ENCODE measurements at regions not wholly inside any gene's neighbourhood (a gene's known extent, or its start where the extent isn't known, plus 50 kb on each side); places are given as distances from the start of the nearest gene placed in this dataset.

- Histone ChIP-seq H3K36me3 (ENCODE audit: insufficient read depth, low read length) (no peaks in the 10 kb centered on the region), H3K9ac (ENCODE audit: low read depth, low read length) (peak overlapping the region; percentile 27), H3K4me3 (ENCODE audit: low read length) (no peak overlapping the region), H3K4me1 (ENCODE audit: control insufficient read depth, insufficient read depth, low read length) (no peaks in the 10 kb centered on the region), H3K27me3 (ENCODE audit: control insufficient read depth, insufficient read depth, low read length) (no peaks in the 10 kb centered on the region), H3K4me2 (ENCODE audit: low read length) (no peak overlapping the region), H3K9me3 (replicated peaks; ENCODE audit: low read length) (no peaks in the 10 kb centered on the region)
Measured at GRCh38 chr11:97974798-97975498, 1045.8 kb upstream of the CNTN5 start.

GRCh38 chr11:97977726-97978125, 1043.0 kb upstream of the CNTN5 start:
- Histone ChIP-seq H3K9ac (ENCODE audit: low read depth, low read length) (no peak overlapping the region), H3K36me3 (ENCODE audit: insufficient read depth, low read length) (no peaks in the 10 kb centered on the region), H3K4me2 (ENCODE audit: low read length) (no peak overlapping the region), H3K27me3 (ENCODE audit: control insufficient read depth, insufficient read depth, low read length) (no peaks in the 10 kb centered on the region), H3K9me3 (replicated peaks; ENCODE audit: low read length) (no peaks in the 10 kb centered on the region), H3K4me3 (ENCODE audit: low read length) (no peak overlapping the region), H3K4me1 (ENCODE audit: control insufficient read depth, insufficient read depth, low read length) (no peaks in the 10 kb centered on the region)

- H3K9me3 ChIP-seq (replicated peaks; ENCODE audit: low read length) = no peaks in the 10 kb centered on the region
- no peaks in the 10 kb centered on the region for H3K36me3 ChIP-seq (ENCODE audit: insufficient read depth, low read length)
- H3K27me3 ChIP-seq (ENCODE audit: control insufficient read depth, insufficient read depth, low read length) = no peaks in the 10 kb centered on the region
- H3K4me2 ChIP-seq (ENCODE audit: low read length) = no peak overlapping the region
- H3K9ac ChIP-seq (ENCODE audit: low read depth, low read length) = no peak overlapping the region
- H3K4me3 ChIP-seq (ENCODE audit: low read length) = no peak overlapping the region
- H3K4me1 ChIP-seq (ENCODE audit: control insufficient read depth, insufficient read depth, low read length) = no peaks in the 10 kb centered on the region
Measured at GRCh38 chr11:97979741-97980140, 1041.0 kb upstream of the CNTN5 start.

- Histone ChIP-seq H3K4me3 (ENCODE audit: low read length) (no peak overlapping the region), H3K36me3 (ENCODE audit: insufficient read depth, low read length) (no peaks in the 10 kb centered on the region)
Measured at GRCh38 chr11:97982512-97982911, 1038.2 kb upstream of the CNTN5 start.

GRCh38 chr11:97989121-97989520, 1031.6 kb upstream of the CNTN5 start:
- H3K9me3 ChIP-seq (replicated peaks; ENCODE audit: low read length) = no peaks in the 10 kb centered on the region
- no peaks in the 10 kb centered on the region for H3K4me1 ChIP-seq (ENCODE audit: control insufficient read depth, insufficient read depth, low read length)
- no peak overlapping the region for H3K9ac ChIP-seq (ENCODE audit: low read depth, low read length)
- no peaks in the 10 kb centered on the region for H3K36me3 ChIP-seq (ENCODE audit: insufficient read depth, low read length)
- no peak overlapping the region for H3K4me2 ChIP-seq (ENCODE audit: low read length)
- H3K27me3 ChIP-seq (ENCODE audit: control insufficient read depth, insufficient read depth, low read length) = no peaks in the 10 kb centered on the region
- H3K4me3 ChIP-seq (ENCODE audit: low read length) = no peak overlapping the region

More at GRCh38 chr11:97982512-97982911, 1038.2 kb upstream of the CNTN5 start:
- Histone ChIP-seq H3K9ac (ENCODE audit: low read depth, low read length) (no peak overlapping the region), H3K4me1 (ENCODE audit: control insufficient read depth, insufficient read depth, low read length) (no peaks in the 10 kb centered on the region), H3K4me2 (ENCODE audit: low read length) (no peak overlapping the region), H3K27me3 (ENCODE audit: control insufficient read depth, insufficient read depth, low read length) (no peaks in the 10 kb centered on the region), H3K9me3 (replicated peaks; ENCODE audit: low read length) (no peaks in the 10 kb centered on the region)

- Histone ChIP-seq H3K9ac (ENCODE audit: low read depth, low read length) (no peak overlapping the region), H3K36me3 (ENCODE audit: insufficient read depth, low read length) (no peaks in the 10 kb centered on the region), H3K4me3 (ENCODE audit: low read length) (no peak overlapping the region), H3K4me1 (ENCODE audit: control insufficient read depth, insufficient read depth, low read length) (no peaks in the 10 kb centered on the region), H3K9me3 (replicated peaks; ENCODE audit: low read length) (no peaks in the 10 kb centered on the region), H3K27me3 (ENCODE audit: control insufficient read depth, insufficient read depth, low read length) (no peaks in the 10 kb centered on the region), H3K4me2 (ENCODE audit: low read length) (no peak overlapping the region)
Measured at GRCh38 chr11:97990162-97990920, 1030.4 kb upstream of the CNTN5 start.

- no peaks in the 10 kb centered on the region for H3K9me3 ChIP-seq (replicated peaks; ENCODE audit: low read length)
- H3K27me3 ChIP-seq (ENCODE audit: control insufficient read depth, insufficient read depth, low read length) = no peaks in the 10 kb centered on the region
- H3K9ac ChIP-seq (ENCODE audit: low read depth, low read length) = no peak overlapping the region
- no peak overlapping the region for H3K4me2 ChIP-seq (ENCODE audit: low read length)
- H3K4me1 ChIP-seq (ENCODE audit: control insufficient read depth, insufficient read depth, low read length) = no peaks in the 10 kb centered on the region
- H3K36me3 ChIP-seq (ENCODE audit: insufficient read depth, low read length) = no peaks in the 10 kb centered on the region
- H3K4me3 ChIP-seq (ENCODE audit: low read length) = no peak overlapping the region
Measured at GRCh38 chr11:97993562-97993961, 1027.2 kb upstream of the CNTN5 start.

DNA sequence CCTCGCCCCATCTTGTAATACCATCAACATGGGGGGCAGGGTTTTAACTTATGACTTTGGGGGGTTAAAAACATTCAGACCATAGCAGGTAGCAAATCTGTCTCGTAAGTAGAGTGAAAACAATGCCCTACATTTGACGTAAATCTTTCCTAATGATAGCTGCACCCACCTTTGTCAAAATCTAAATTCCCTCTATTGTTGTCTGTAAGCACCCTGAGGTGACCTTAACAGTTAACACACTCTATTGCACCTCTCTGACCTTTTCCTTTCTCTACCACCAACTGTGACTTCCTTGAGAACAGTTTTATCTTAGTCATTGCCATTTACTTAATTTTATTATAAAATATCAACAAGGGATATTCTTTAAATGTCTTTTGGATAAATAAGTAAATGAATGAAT, 1024.9 kb upstream of the CNTN5 start:
- no peaks in the 10 kb centered on the region for H3K36me3 ChIP-seq (ENCODE audit: insufficient read depth, low read length)
- no peak overlapping the region for H3K9ac ChIP-seq (ENCODE audit: low read depth, low read length)
- H3K4me3 ChIP-seq (ENCODE audit: low read length) = no peak overlapping the region
- H3K4me1 ChIP-seq (ENCODE audit: control insufficient read depth, insufficient read depth, low read length) = no peaks in the 10 kb centered on the region
- no peak overlapping the region for H3K4me2 ChIP-seq (ENCODE audit: low read length)
- no peaks in the 10 kb centered on the region for H3K9me3 ChIP-seq (replicated peaks; ENCODE audit: low read length)
- no peaks in the 10 kb centered on the region for H3K27me3 ChIP-seq (ENCODE audit: control insufficient read depth, insufficient read depth, low read length)

DNA sequence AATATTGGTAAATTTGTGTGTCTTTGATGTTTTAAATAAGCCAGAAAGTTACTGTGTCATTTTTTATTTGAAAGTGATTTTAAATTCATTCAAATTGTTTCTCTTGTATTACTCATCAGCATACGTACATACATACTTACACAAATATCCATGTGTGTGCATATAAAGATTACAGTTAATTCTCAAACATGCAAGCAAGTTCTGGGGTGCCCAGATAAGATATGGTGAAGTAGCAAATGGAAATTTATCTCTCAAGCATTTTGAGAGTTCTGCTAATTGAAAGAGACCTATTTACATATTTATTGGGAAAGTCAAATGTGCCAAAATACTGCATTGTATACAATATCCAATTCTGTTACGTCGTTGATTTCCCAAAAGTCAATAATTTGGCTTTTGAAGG, 1024.0 kb upstream of the CNTN5 start:
- Histone ChIP-seq H3K4me2 (ENCODE audit: low read length) (no peak overlapping the region), H3K4me3 (ENCODE audit: low read length) (no peak overlapping the region), H3K9me3 (replicated peaks; ENCODE audit: low read length) (no peaks in the 10 kb centered on the region), H3K9ac (ENCODE audit: low read depth, low read length) (no peak overlapping the region), H3K27me3 (ENCODE audit: control insufficient read depth, insufficient read depth, low read length) (no peaks in the 10 kb centered on the region), H3K36me3 (ENCODE audit: insufficient read depth, low read length) (no peaks in the 10 kb centered on the region), H3K4me1 (ENCODE audit: control insufficient read depth, insufficient read depth, low read length) (no peaks in the 10 kb centered on the region)

DNA sequence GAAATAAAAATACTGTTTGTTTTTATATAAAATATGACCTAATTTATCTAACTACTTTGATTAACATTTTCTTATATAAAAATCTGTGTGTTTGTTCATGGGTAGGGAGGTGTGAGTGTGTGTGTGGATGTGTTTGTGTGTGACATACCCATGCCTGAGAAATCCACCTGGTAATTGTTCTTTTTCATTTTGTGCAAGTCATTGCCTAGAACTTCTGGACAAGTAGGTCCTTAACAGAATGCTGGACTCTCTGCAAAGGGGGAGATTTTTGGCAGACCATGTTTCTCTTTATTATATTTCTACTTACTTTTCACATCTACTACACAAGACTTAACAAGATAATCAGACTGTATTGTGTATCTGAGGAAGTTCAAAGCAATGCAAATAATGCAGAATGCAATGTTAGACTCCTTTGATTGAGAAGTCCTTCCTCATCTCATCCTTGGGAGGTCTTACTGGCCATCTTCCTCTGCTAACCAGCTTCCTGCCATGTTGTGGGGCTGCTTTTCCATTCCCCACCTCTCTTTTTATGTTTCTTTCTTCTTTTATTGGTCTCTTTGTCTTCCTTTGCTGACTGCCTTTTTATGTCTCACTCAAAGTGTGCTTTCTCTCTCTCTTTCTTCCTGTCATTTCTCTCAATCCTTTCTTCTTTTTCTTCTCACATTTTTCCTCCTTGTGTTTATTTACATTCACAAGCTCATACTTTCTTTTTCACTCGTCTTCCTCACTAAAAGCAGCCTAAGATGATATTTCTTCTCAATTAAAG, 1017.0 kb upstream of the CNTN5 start:
- Histone ChIP-seq H3K36me3 (ENCODE audit: insufficient read depth, low read length) (no peaks in the 10 kb centered on the region), H3K4me2 (ENCODE audit: low read length) (no peak overlapping the region), H3K4me1 (ENCODE audit: control insufficient read depth, insufficient read depth, low read length) (no peaks in the 10 kb centered on the region), H3K9ac (ENCODE audit: low read depth, low read length) (no peak overlapping the region), H3K9me3 (replicated peaks; ENCODE audit: low read length) (no peaks in the 10 kb centered on the region), H3K4me3 (ENCODE audit: low read length) (no peak overlapping the region), H3K27me3 (ENCODE audit: control insufficient read depth, insufficient read depth, low read length) (no peaks in the 10 kb centered on the region)

DNA sequence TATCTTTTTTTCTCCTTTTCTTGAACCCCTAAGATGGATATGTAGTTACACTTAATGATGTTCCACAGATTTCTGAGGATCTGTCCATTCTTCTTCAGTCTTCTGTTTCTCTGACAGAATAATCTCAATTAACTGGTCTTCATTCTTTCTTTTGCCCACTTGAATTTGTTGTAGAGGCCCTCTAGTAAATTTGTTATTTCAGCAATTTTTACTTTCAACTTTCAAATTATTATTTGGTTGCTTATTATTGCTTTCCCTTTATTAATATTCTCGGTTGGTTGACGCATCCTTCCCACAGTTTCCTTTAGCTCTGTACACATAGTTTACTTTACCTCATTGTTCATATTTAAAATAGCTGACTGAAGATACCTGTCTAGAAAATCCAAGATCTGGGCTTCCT, 1013.7 kb upstream of the CNTN5 start:
- H3K9me3 ChIP-seq (replicated peaks; ENCODE audit: low read length) = no peaks in the 10 kb centered on the region
- no peaks in the 10 kb centered on the region for H3K36me3 ChIP-seq (ENCODE audit: insufficient read depth, low read length)
- no peaks in the 10 kb centered on the region for H3K4me1 ChIP-seq (ENCODE audit: control insufficient read depth, insufficient read depth, low read length)
- no peak overlapping the region for H3K4me3 ChIP-seq (ENCODE audit: low read length)
- no peak overlapping the region for H3K4me2 ChIP-seq (ENCODE audit: low read length)
- H3K9ac ChIP-seq (ENCODE audit: low read depth, low read length) = no peak overlapping the region
- no peaks in the 10 kb centered on the region for H3K27me3 ChIP-seq (ENCODE audit: control insufficient read depth, insufficient read depth, low read length)

All from skeletal muscle satellite cell (primary cell).